ENCODE measurements at regions not wholly inside any gene's neighbourhood (a gene's known extent, or its start where the extent isn't known, plus 50 kb on each side); places are given as distances from the start of the nearest gene placed in this dataset.

GRCh38 chr10:85445702-85446101, 920.9 kb downstream of the GRID1 start:
- no peak overlapping the region for H3K4me3 ChIP-seq (ENCODE audit: low read depth, low read length)
- TF ChIP-seq, protein P1, sequence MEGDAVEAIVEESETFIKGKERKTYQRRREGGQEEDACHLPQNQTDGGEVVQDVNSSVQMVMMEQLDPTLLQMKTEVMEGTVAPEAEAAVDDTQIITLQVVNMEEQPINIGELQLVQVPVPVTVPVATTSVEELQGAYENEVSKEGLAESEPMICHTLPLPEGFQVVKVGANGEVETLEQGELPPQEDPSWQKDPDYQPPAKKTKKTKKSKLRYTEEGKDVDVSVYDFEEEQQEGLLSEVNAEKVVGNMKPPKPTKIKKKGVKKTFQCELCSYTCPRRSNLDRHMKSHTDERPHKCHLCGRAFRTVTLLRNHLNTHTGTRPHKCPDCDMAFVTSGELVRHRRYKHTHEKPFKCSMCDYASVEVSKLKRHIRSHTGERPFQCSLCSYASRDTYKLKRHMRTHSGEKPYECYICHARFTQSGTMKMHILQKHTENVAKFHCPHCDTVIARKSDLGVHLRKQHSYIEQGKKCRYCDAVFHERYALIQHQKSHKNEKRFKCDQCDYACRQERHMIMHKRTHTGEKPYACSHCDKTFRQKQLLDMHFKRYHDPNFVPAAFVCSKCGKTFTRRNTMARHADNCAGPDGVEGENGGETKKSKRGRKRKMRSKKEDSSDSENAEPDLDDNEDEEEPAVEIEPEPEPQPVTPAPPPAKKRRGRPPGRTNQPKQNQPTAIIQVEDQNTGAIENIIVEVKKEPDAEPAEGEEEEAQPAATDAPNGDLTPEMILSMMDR (IDR thresholded peaks at IDR 0.05; ENCODE audit: low read depth, low read length, missing control alignments), result no peak
- H3K36me3 ChIP-seq (replicated peaks), result no peaks in the 10 kb centered on the region
- in situ Hi-C loops (cut with HindIII; ENCODE audit: low pct_ligation_motif_present, low sequenced_read_pairs), result no loop called here
- H3K27ac ChIP-seq, result no peak overlapping the region
- H3K27me3 ChIP-seq (replicated peaks), result no peaks in the 10 kb centered on the region
- no peak for DNase-seq

GRCh38 chr10:85446827-85447226, 919.8 kb downstream of the GRID1 start:
- no peak overlapping the region for H3K4me3 ChIP-seq (ENCODE audit: low read depth, low read length)
- H3K27me3 ChIP-seq (replicated peaks), result no peaks in the 10 kb centered on the region
- in situ Hi-C loops (cut with HindIII; ENCODE audit: low pct_ligation_motif_present, low sequenced_read_pairs), result no loop called here
- H3K36me3 ChIP-seq (replicated peaks), result no peaks in the 10 kb centered on the region
- TF ChIP-seq, protein P1 (IDR thresholded peaks at IDR 0.05; ENCODE audit: low read depth, low read length, missing control alignments), result no peak
- no peak overlapping the region for H3K27ac ChIP-seq
- DNase-seq, result no peak

DNA sequence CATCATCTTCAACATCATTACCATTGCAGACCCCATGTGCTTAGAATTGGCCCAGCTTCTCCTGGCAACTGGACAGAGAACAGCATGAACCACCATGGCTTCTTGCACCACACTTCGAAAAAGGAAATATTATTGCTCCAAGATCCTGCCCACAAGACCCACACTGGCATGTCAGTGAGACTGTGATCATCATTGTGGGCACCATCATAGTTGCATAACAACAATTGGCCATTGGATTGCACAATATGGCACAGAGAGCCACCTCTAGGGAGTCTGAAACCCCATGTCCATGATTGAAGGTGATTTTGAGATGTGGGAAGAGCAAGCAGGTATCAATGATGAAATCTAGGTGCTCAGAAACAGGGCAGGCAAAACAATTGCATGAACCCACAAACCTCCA, 918.9 kb downstream of the GRID1 start:
- in situ Hi-C loops (cut with HindIII; ENCODE audit: low pct_ligation_motif_present, low sequenced_read_pairs), result no loop called here
- TF ChIP-seq, protein P1 (IDR thresholded peaks at IDR 0.05; ENCODE audit: low read depth, low read length, missing control alignments), result no peak

GRCh38 chr10:85448716-85449115, 917.9 kb downstream of the GRID1 start:
- Histone ChIP-seq H3K36me3 (replicated peaks) (no peaks in the 10 kb centered on the region), H3K27ac (no peak overlapping the region), H3K27me3 (replicated peaks) (no peaks in the 10 kb centered on the region), H3K4me3 (ENCODE audit: low read depth, low read length) (no peak overlapping the region)
- TF ChIP-seq, protein P1 (IDR thresholded peaks at IDR 0.05; ENCODE audit: low read depth, low read length, missing control alignments), result no peak
- DNase-seq, result no peak
- in situ Hi-C loops (cut with HindIII; ENCODE audit: low pct_ligation_motif_present, low sequenced_read_pairs), result no loop called here

More for the DNA sequence above, 918.9 kb downstream of the GRID1 start:
- no peaks in the 10 kb centered on the region for H3K36me3 ChIP-seq (replicated peaks)
- H3K4me3 ChIP-seq (ENCODE audit: low read depth, low read length), result no peak overlapping the region
- no peak overlapping the region for H3K27ac ChIP-seq
- DNase-seq, result no peak
- no peaks in the 10 kb centered on the region for H3K27me3 ChIP-seq (replicated peaks)

DNA sequence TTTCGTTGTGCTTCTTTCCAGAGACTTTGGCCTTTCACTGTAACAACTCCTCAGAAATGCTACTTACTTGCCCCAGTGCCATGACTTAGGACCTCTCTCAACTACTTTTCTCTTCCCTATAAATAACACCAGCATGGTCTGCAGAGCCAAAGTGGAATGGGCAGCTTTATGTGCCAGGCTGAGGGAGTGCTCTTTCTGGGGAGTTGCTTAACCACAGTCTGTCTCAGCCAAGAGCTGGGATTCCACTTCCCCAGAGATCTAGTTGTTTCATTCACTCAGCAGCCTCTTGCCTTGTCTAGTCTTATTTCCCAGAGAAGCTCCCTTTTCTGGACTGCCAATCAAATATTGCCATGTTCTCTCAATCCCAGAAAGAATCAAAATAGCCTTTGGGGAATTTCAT, 912.2 kb downstream of the GRID1 start:
- Histone ChIP-seq H3K36me3 (replicated peaks) (no peaks in the 10 kb centered on the region), H3K27ac (no peak overlapping the region), H3K4me3 (ENCODE audit: low read depth, low read length) (no peak overlapping the region), H3K27me3 (replicated peaks) (no peaks in the 10 kb centered on the region)
- in situ Hi-C loops (cut with HindIII; ENCODE audit: low pct_ligation_motif_present, low sequenced_read_pairs), result no loop called here
- TF ChIP-seq, protein P1 (IDR thresholded peaks at IDR 0.05; ENCODE audit: low read depth, low read length, missing control alignments), result no peak
- DNase-seq, result no peak

GRCh38 chr10:85457191-85457590, 909.4 kb downstream of the GRID1 start:
- no peaks in the 10 kb centered on the region for H3K27me3 ChIP-seq (replicated peaks)
- in situ Hi-C loops (cut with HindIII; ENCODE audit: low pct_ligation_motif_present, low sequenced_read_pairs), result no loop called here
- DNase-seq, result no peak
- H3K4me3 ChIP-seq (ENCODE audit: low read depth, low read length), result no peak overlapping the region
- TF ChIP-seq, protein P1 (IDR thresholded peaks at IDR 0.05; ENCODE audit: low read depth, low read length, missing control alignments), result no peak
- H3K27ac ChIP-seq, result no peak overlapping the region
- no peaks in the 10 kb centered on the region for H3K36me3 ChIP-seq (replicated peaks)
